ENCODE measurements at regions not wholly inside any gene's neighbourhood (a gene's known extent, or its start where the extent isn't known, plus 50 kb on each side); places are given as distances from the start of the nearest gene placed in this dataset.

- DNase-seq = no peak
- Histone ChIP-seq H3K27me3 (no peaks in the 10 kb centered on the region), H3K4me1 (no peaks in the 10 kb centered on the region), H3K36me3 (no peaks in the 10 kb centered on the region), H3K9me3 (no peaks in the 10 kb centered on the region; the same call in 1 of the 2 replicates), H3K4me3 (ENCODE audit: low read depth, low read length) (no peak overlapping the region)
- TF ChIP-seq, protein P1, sequence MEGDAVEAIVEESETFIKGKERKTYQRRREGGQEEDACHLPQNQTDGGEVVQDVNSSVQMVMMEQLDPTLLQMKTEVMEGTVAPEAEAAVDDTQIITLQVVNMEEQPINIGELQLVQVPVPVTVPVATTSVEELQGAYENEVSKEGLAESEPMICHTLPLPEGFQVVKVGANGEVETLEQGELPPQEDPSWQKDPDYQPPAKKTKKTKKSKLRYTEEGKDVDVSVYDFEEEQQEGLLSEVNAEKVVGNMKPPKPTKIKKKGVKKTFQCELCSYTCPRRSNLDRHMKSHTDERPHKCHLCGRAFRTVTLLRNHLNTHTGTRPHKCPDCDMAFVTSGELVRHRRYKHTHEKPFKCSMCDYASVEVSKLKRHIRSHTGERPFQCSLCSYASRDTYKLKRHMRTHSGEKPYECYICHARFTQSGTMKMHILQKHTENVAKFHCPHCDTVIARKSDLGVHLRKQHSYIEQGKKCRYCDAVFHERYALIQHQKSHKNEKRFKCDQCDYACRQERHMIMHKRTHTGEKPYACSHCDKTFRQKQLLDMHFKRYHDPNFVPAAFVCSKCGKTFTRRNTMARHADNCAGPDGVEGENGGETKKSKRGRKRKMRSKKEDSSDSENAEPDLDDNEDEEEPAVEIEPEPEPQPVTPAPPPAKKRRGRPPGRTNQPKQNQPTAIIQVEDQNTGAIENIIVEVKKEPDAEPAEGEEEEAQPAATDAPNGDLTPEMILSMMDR (IDR thresholded peaks at IDR 0.05; ENCODE audit: low read depth, low read length) = no peak
Measured at GRCh38 chr9:118918180-118918579, 451.1 kb downstream of the BRINP1 start.

GRCh38 chr9:118928722-118929121, 440.5 kb downstream of the BRINP1 start:
- no peaks in the 10 kb centered on the region for H3K9me3 ChIP-seq

DNA sequence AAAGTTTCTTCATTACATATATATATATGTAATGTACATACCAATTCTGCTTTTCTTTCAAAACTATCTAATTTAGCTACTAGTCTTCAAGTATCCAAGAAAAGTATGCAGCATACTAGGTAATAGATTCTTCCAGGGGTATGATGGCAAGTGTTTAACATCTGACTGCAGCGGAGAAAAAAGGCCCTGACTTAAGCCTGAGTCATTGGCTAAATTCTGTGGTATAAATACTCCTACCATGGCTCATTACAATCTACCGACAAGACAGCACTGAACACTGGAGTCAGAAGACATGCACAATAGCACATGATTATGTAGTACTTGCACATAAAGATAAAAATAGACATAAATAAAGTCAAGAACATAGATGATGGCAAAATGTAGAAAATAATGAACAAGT, 439.9 kb downstream of the BRINP1 start:
- no peaks in the 10 kb centered on the region for H3K27me3 ChIP-seq
- H3K36me3 ChIP-seq = no peaks in the 10 kb centered on the region
- H3K9me3 ChIP-seq = no peaks in the 10 kb centered on the region
- H3K4me3 ChIP-seq (ENCODE audit: low read depth, low read length) = no peak overlapping the region
- H3K4me1 ChIP-seq = no peaks in the 10 kb centered on the region
- no peak for DNase-seq
- TF ChIP-seq, protein P1 (IDR thresholded peaks at IDR 0.05; ENCODE audit: low read depth, low read length) = no peak

More at GRCh38 chr9:118928722-118929121, 440.5 kb downstream of the BRINP1 start:
- TF ChIP-seq, protein P1 (IDR thresholded peaks at IDR 0.05; ENCODE audit: low read depth, low read length) = no peak
- no peak for DNase-seq
- H3K27me3 ChIP-seq = no peaks in the 10 kb centered on the region
- no peaks in the 10 kb centered on the region for H3K4me1 ChIP-seq
- H3K36me3 ChIP-seq = no peaks in the 10 kb centered on the region
- no peak overlapping the region for H3K4me3 ChIP-seq (ENCODE audit: low read depth, low read length)

DNA sequence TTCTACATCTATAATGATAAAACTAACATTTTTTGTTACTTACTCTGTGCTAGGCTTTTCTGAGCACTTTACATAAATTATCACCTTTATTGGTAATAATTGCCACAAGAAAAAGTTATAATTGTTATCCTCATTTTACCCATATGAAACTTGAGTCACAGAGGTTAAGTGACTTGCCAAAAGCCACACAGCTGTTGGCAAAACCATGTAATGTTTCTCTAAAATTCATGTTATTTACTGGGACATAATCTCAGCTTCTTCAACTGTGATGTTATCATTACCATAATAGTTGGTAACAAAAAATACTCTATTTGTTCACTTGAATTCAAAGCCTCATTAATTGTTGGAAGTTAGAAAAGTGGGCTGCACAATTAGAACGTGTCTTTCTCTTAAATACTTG, 437.3 kb downstream of the BRINP1 start:
- H3K4me3 ChIP-seq (ENCODE audit: low read depth, low read length) = no peak overlapping the region
- DNase-seq = no peak
- no peaks in the 10 kb centered on the region for H3K9me3 ChIP-seq
- TF ChIP-seq, protein P1 (IDR thresholded peaks at IDR 0.05; ENCODE audit: low read depth, low read length) = no peak
- H3K27me3 ChIP-seq = no peaks in the 10 kb centered on the region
- no peaks in the 10 kb centered on the region for H3K4me1 ChIP-seq
- no peaks in the 10 kb centered on the region for H3K36me3 ChIP-seq

GRCh38 chr9:118938581-118938980, 430.7 kb downstream of the BRINP1 start:
- Histone ChIP-seq H3K36me3 (no peaks in the 10 kb centered on the region), H3K9me3 (no peaks in the 10 kb centered on the region), H3K4me1 (no peaks in the 10 kb centered on the region), H3K4me3 (ENCODE audit: low read depth, low read length) (no peak overlapping the region), H3K27me3 (no peaks in the 10 kb centered on the region)
- DNase-seq = no peak
- TF ChIP-seq, protein P1 (IDR thresholded peaks at IDR 0.05; ENCODE audit: low read depth, low read length) = no peak

DNA sequence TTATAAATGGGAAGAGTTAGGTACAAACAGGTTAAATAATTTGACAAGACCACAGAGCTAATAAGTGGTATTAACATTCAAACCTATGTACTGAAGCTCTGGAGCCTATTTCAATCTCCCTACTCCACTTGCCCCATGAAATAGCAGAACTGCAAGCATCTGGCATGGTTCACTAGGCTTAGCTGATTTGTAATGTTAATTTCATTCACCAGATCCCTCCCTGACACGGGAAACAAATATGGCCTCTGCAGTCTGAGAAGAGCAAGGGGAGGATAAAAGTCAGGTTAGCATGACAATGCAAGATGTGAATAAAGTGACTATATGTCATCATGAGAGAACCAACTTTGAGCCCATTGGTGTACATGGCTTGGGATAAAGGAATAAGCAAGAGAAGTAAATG, 428.8 kb downstream of the BRINP1 start:
- H3K9me3 ChIP-seq = no peaks in the 10 kb centered on the region
- H3K36me3 ChIP-seq = no peaks in the 10 kb centered on the region
- no peak for DNase-seq
- no peak overlapping the region for H3K4me3 ChIP-seq (ENCODE audit: low read depth, low read length)
- no peaks in the 10 kb centered on the region for H3K4me1 ChIP-seq
- no peaks in the 10 kb centered on the region for H3K27me3 ChIP-seq
- TF ChIP-seq, protein P1 (IDR thresholded peaks at IDR 0.05; ENCODE audit: low read depth, low read length) = no peak

Measured in BE2C (cell line).